GM12878 (cell line): ENCODE measurements at regions not wholly inside any gene's neighbourhood (a gene's known extent, or its start where the extent isn't known, plus 50 kb on each side); places are given as distances from the start of the nearest gene placed in this dataset.

ENCODE experiments used
- ATAC-seq: fragments of 200-7000 bp; cut with Tn5 transposase; 3 replicates; pipeline ENCODE4 v1.9.1; 2020; ENCODE audit warnings: mild to moderate bottlenecking, moderate library complexity
- BruUV-seq: library from RNA; stranded (reverse); fragments of 400-500 nt; replicated peaks from 2 replicates; lab custom pipeline; 2021; lab: Mats Ljungman, UMichigan
- CTCF ChIA-PET: fragments of 300-600 bp; sonication (Branson Sonifier 250); formaldehyde crosslinking; extraction: SDS; loops from one replicate; lab custom pipeline; 2021; ENCODE audit warnings: inconsistent platforms; lab: Yijun Ruan, JAX
- POLR2A ChIA-PET: fragments of 350-600 bp; formaldehyde crosslinking; extraction: SDS; loops from one replicate; lab custom pipeline; 2021; ENCODE audit warnings: inconsistent platforms; lab: Charles Lee
- RAD21 ChIA-PET: fragments of 300-600 bp; sonication (Branson Sonifier 250); formaldehyde crosslinking; loops from one replicate; lab custom pipeline; 2023; ENCODE audit warnings: antibody characterized with exemption; ENCODE audit not compliant: unreplicated experiment; lab: Charles Lee
- SMC1A ChIA-PET: fragments of 300-600 bp; sonication (Branson Sonifier 250); formaldehyde crosslinking; loops from one replicate; lab custom pipeline; 2023; ENCODE audit not compliant: unreplicated experiment, uncharacterized antibody; lab: Charles Lee
- DNase-seq: peaks from one replicate; pipeline ENCODE4 v3.0.0-alpha.2; 2011; ENCODE audit warnings: low read depth, low spot score
- FAIRE-seq: peaks from 3 replicates; lab custom pipeline; 2011; peaks lifted over from hg19 to GRCh38; lab: Jason Lieb, UNC
- H2AFZ ChIP-seq: 2 replicates; pipeline ENCODE4 v1.6.0; 2011; ENCODE audit warnings: low read depth, low read length, control low read depth; ENCODE audit not compliant: control insufficient read depth
- H3K27ac ChIP-seq: 2 replicates; pipeline ENCODE4 v1.5.1; 2011; ENCODE audit warnings: control low read depth; ENCODE audit not compliant: control insufficient read depth, insufficient read depth
- H3K27me3 ChIP-seq, 2 experiments: replicated peaks in 1 of 2; 2 replicates each; pipeline versions ENCODE4 v1.6.0 to v1.6.1; 2011; ENCODE audit warnings: low read length in 1 of 2; ENCODE audit not compliant: control insufficient read depth in 2 of 2, insufficient read depth in 2 of 2
- H3K36me3 ChIP-seq, 2 experiments: 2 replicates each; pipeline ENCODE4 v1.5.1; 2011; ENCODE audit warnings: low read length in 1 of 2; ENCODE audit not compliant: control insufficient read depth in 2 of 2, insufficient read depth in 2 of 2
- H3K4me1 ChIP-seq: 2 replicates; pipeline ENCODE4 v1.6.1; 2011; ENCODE audit warnings: mild to moderate bottlenecking, low read length, moderate library complexity, mixed read lengths; ENCODE audit not compliant: control insufficient read depth, insufficient read depth
- H3K4me2 ChIP-seq: 2 replicates; pipeline ENCODE4 v1.6.0; 2011; ENCODE audit warnings: control low read depth; ENCODE audit not compliant: control insufficient read depth, insufficient read depth
- H3K4me3 ChIP-seq: fragments of 200-600 bp; sonication (generic); 2 replicates; pipeline ENCODE4 v1.5.1; 2016
- H3K79me2 ChIP-seq: 2 replicates; pipeline ENCODE4 v1.6.0; 2011; ENCODE audit warnings: low read length; ENCODE audit not compliant: control insufficient read depth, insufficient read depth
- H3K9ac ChIP-seq: 2 replicates; pipeline ENCODE4 v1.8.0; 2011; ENCODE audit warnings: low read length, control low read depth, mixed read lengths; ENCODE audit not compliant: control insufficient read depth, insufficient read depth
- H3K9me3 ChIP-seq: replicated peaks from 3 replicates; pipeline ENCODE4 v1.5.1; 2011; ENCODE audit warnings: mild to moderate bottlenecking, low read length; ENCODE audit not compliant: control insufficient read depth, insufficient read depth
- H4K20me1 ChIP-seq: 2 replicates; pipeline ENCODE4 v1.6.0; 2011; ENCODE audit not compliant: control insufficient read depth, insufficient read depth
- ASH2L ChIP-seq: fragments of 300-600, 200-600 bp; sonication (generic); IDR thresholded peaks from 2 replicates; pipeline ENCODE4 v1.6.1; 2017; ENCODE audit warnings: low read depth, mild to moderate bottlenecking, borderline replicate concordance
- BMI1 ChIP-seq: fragments of 450-650 bp; IDR thresholded peaks from 2 replicates; pipeline ENCODE4 v1.6.1; 2016; ENCODE audit warnings: mild to moderate bottlenecking, moderate library complexity, borderline replicate concordance
- CEBPB ChIP-seq, 2 experiments: fragments of 150-350 bp in 1 of 2; IDR thresholded peaks; 2 replicates each; pipeline ENCODE4 v1.6.1; 2012 to 2014; ENCODE audit warnings: low read depth in 2 of 2, low read length in 2 of 2, borderline replicate concordance in 1 of 2, inconsistent platforms in 1 of 2
- FOS ChIP-seq: IDR thresholded peaks from 3 replicates; pipeline ENCODE4 v1.6.1; 2011; ENCODE audit warnings: borderline replicate concordance; ENCODE audit not compliant: insufficient read length; ENCODE audit errors: extremely low read depth
- POU2F2 ChIP-seq: IDR thresholded peaks from 3 replicates; pipeline ENCODE4 v1.6.1; 2011; ENCODE audit warnings: low read depth, mild to moderate bottlenecking, low read length, borderline replicate concordance
- RB1 ChIP-seq: fragments of 450-650 bp; formaldehyde crosslinking; IDR thresholded peaks from 2 replicates; pipeline ENCODE4 v1.6.1; 2017; ENCODE audit warnings: mild to moderate bottlenecking, borderline replicate concordance
- RELB ChIP-seq: fragments of 450-650 bp; IDR thresholded peaks from 2 replicates; pipeline ENCODE4 v1.6.1; 2017; ENCODE audit warnings: low read depth, mild to moderate bottlenecking, moderate library complexity
- SMAD1 ChIP-seq: fragments of 450-650 bp; IDR thresholded peaks from 2 replicates; pipeline ENCODE4 v1.6.1; 2018; ENCODE audit warnings: mild to moderate bottlenecking, low read depth; ENCODE audit not compliant: partially characterized antibody
- SMAD5 ChIP-seq: IDR thresholded peaks from 2 replicates; pipeline ENCODE4 v1.6.1; 2016; ENCODE audit warnings: antibody characterized with exemption, low read depth
- STAT3 ChIP-seq: IDR thresholded peaks from 2 replicates; pipeline ENCODE4 v1.6.1; 2011; ENCODE audit warnings: low read depth, low read length, improper control_type of control experiment
- ZBTB11 ChIP-seq: fragments of 450-650 bp; formaldehyde crosslinking; IDR thresholded peaks from 2 replicates; pipeline ENCODE4 v1.5.0; 2022; ENCODE audit warnings: mild to moderate bottlenecking, missing genetic modification characterization
- ZNF207 ChIP-seq: fragments of 450-650 bp; IDR thresholded peaks from 2 replicates; pipeline ENCODE4 v1.6.1; 2014; ENCODE audit warnings: antibody characterized with exemption, mild to moderate bottlenecking, borderline replicate concordance
- WGBS: methylation state at CpG from one replicate; pipeline ENCODE4 v1.1.6; 2016; ENCODE audit warnings: low lambda C conversion rate; ENCODE audit not compliant: insufficient replicate concordance, insufficient coverage; ENCODE audit errors: missing lambda C conversion rate; 5-methylcytosine and 5-hydroxymethylcytosine counted together
- in situ Hi-C: fragments of 300-500 bp; cut with MboI; formaldehyde crosslinking; loops from 9 replicates; pipeline ENCODE4 v1.14.3; 2018; ENCODE audit warnings: mixed read lengths
- intact Hi-C: fragments of 100-400 bp; cut with micrococcal nuclease; formaldehyde crosslinking; loops from one replicate; pipeline ENCODE4 v1.14.2; 2022; ENCODE audit not compliant: unreplicated experiment
- TF ChIP-seq, protein P1 (sequence below): IDR thresholded peaks from 2 replicates; pipeline ENCODE4 v1.6.1; 2011; ENCODE audit warnings: borderline replicate concordance, low read depth, mild to moderate bottlenecking, moderate library complexity, low read length; ENCODE audit not compliant: insufficient read depth, poor library complexity, severe bottlenecking

GRCh38 chr2:152962446-152962845, 244.0 kb downstream of the ARL6IP6 start:
- no TSS peak for BruUV-seq
- Histone ChIP-seq H3K9me3 (no peaks in the 10 kb centered on the region), H3K9ac (no peak overlapping the region), H3K4me1 (no peaks in the 10 kb centered on the region), H2AFZ (no peak overlapping the region), H3K27ac (no peak overlapping the region), H4K20me1 (no peaks in the 10 kb centered on the region), H3K4me3 (no peak overlapping the region), H3K36me3 (no peaks in the 10 kb centered on the region), H3K27me3 (no peaks in the 10 kb centered on the region), H3K4me2 (no peak overlapping the region)
- SMC1A ChIA-PET = no interaction called here
- FAIRE-seq = no peak
- in situ Hi-C loops = no loop called here
- no peak for ATAC-seq
- intact Hi-C loops = no loop called here
- DNase-seq = no peak
- TF ChIP-seq RELB = no peak
- TF ChIP-seq ZBTB11 (CRISPR knock-in tag) = no peak
- TF ChIP-seq FOS = no peak
- TF ChIP-seq STAT3 = no peak
- TF ChIP-seq SMAD5 = no peak
- no peak for TF ChIP-seq SMAD1
- no peak for TF ChIP-seq ASH2L
- no peak for TF ChIP-seq POU2F2
- TF ChIP-seq, protein P1, sequence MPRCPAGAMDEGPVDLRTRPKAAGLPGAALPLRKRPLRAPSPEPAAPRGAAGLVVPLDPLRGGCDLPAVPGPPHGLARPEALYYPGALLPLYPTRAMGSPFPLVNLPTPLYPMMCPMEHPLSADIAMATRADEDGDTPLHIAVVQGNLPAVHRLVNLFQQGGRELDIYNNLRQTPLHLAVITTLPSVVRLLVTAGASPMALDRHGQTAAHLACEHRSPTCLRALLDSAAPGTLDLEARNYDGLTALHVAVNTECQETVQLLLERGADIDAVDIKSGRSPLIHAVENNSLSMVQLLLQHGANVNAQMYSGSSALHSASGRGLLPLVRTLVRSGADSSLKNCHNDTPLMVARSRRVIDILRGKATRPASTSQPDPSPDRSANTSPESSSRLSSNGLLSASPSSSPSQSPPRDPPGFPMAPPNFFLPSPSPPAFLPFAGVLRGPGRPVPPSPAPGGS = no peak
- no peak for TF ChIP-seq RB1
- no peak for TF ChIP-seq BMI1
- no peak for TF ChIP-seq ZNF207
- no peak for TF ChIP-seq CEBPB (IDR thresholded peaks at IDR 0.05; ENCODE audit: borderline replicate concordance in 1 of 2, low read depth in 2 of 2, low read length in 2 of 2)
- TF ChIP-seq, all 136 proteins: peak for 0
- RAD21 ChIA-PET = no interaction called here
- CTCF ChIA-PET = interaction anchor here (1.4 kb wide), 1 partner anchor 23 kb away, joined by 3 read pairs; no protein-coding TSS in a partner anchor
- WGBS = 25% methylated on average over 2 of the region's 2 CpGs
- H3K79me2 ChIP-seq = no peaks in the 10 kb centered on the region
- POLR2A ChIA-PET = no interaction called here
